ENCODE measurements at regions not wholly inside any gene's neighbourhood (a gene's known extent, or its start where the extent isn't known, plus 50 kb on each side); places are given as distances from the start of the nearest gene placed in this dataset.

GRCh38 chr2:109065391-109065734 lies 63.6 kb upstream of the SH3RF3 start:
- H3K9me1 ChIP-seq (replicated peaks; ENCODE audit: control insufficient read depth, extremely low read depth, insufficient read depth, low read length) = no peaks in the 10 kb centered on the region
- no TSS peak for BruUV-seq (replicated peaks)
- H3K9me3 ChIP-seq (replicated peaks; ENCODE audit: control insufficient read depth, insufficient read depth, low read length) = no peaks in the 10 kb centered on the region
- H3K4me1 ChIP-seq (ENCODE audit: control insufficient read depth, extremely low read depth, insufficient read depth, low read length) = no peaks in the 10 kb centered on the region
- no peak for TF ChIP-seq POLR2A (IDR thresholded peaks at IDR 0.05; ENCODE audit: low read depth, low read length)
- TF ChIP-seq, protein P1, sequence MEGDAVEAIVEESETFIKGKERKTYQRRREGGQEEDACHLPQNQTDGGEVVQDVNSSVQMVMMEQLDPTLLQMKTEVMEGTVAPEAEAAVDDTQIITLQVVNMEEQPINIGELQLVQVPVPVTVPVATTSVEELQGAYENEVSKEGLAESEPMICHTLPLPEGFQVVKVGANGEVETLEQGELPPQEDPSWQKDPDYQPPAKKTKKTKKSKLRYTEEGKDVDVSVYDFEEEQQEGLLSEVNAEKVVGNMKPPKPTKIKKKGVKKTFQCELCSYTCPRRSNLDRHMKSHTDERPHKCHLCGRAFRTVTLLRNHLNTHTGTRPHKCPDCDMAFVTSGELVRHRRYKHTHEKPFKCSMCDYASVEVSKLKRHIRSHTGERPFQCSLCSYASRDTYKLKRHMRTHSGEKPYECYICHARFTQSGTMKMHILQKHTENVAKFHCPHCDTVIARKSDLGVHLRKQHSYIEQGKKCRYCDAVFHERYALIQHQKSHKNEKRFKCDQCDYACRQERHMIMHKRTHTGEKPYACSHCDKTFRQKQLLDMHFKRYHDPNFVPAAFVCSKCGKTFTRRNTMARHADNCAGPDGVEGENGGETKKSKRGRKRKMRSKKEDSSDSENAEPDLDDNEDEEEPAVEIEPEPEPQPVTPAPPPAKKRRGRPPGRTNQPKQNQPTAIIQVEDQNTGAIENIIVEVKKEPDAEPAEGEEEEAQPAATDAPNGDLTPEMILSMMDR (IDR thresholded peaks at IDR 0.05; ENCODE audit: extremely low read depth in 1 of 2, insufficient read depth in 1 of 2, low read depth in 1 of 2, low read length in 2 of 2) = no peak
- no peak for TF ChIP-seq JUN (IDR thresholded peaks at IDR 0.05; ENCODE audit: borderline replicate concordance, insufficient read depth, insufficient read length, low read depth)
- no peak for TF ChIP-seq EZH2 (IDR thresholded peaks at IDR 0.05; ENCODE audit: borderline replicate concordance, low read depth, low read length, severe bottlenecking)
- TF ChIP-seq POLR2AphosphoS5 (IDR thresholded peaks at IDR 0.05; ENCODE audit: insufficient read depth, low read depth, low read length) = no peak
- TF ChIP-seq GATA2 (IDR thresholded peaks at IDR 0.05; ENCODE audit: insufficient read depth, insufficient read length, low read depth, low read length) = no peak
- no peak for TF ChIP-seq MYC (IDR thresholded peaks at IDR 0.05; ENCODE audit: low read depth, low read length)
- POLR2A ChIA-PET = no interaction called here
- CTCF ChIA-PET = no interaction called here
- no peak overlapping the region for H3K9ac ChIP-seq (replicated peaks; ENCODE audit: extremely low read depth, insufficient read depth, low read length)
- no peaks in the 10 kb centered on the region for H4K20me1 ChIP-seq (replicated peaks; ENCODE audit: control insufficient read depth, extremely low read depth, insufficient read depth, low read length)
- no peak overlapping the region for H2AFZ ChIP-seq (ENCODE audit: low read depth, low read length)
- peaks cover 27 to 29% of the 10 kb centered on the region in 2 experiments for H3K27me3 ChIP-seq (ENCODE audit: control insufficient read depth in 2 of 2, insufficient read depth in 2 of 2, low read length in 2 of 2)
- dilution Hi-C loops (cut with MboI; ENCODE audit: extremely low pct_ligation_motif_present, low sequenced_read_pairs) = no loop called here
- no peak overlapping the region for H3K4me3 ChIP-seq (replicated peaks in 1 of 3; ENCODE audit: insufficient read depth in 1 of 3, low read depth in 1 of 3, low read length in 3 of 3)
- H3K79me2 ChIP-seq (ENCODE audit: control insufficient read depth, insufficient read depth, low read length) = no peaks in the 10 kb centered on the region
- DNase-seq (ENCODE audit: low read depth, low spot score) (no peak), FAIRE-seq (no peak)
- no peaks in the 10 kb centered on the region for H3K36me3 ChIP-seq (ENCODE audit: control insufficient read depth in 2 of 2, extremely low read depth in 1 of 2, insufficient read depth in 2 of 2, low read length in 2 of 2)
- H3K4me2 ChIP-seq (ENCODE audit: insufficient read depth, low read length) = no peak overlapping the region
- intact Hi-C loops (cut with micrococcal nuclease) = no loop called here
- no peak overlapping the region for H3K27ac ChIP-seq (ENCODE audit: insufficient read depth, low read depth, low read length)
